ENCODE measurements at regions not wholly inside any gene's neighbourhood (a gene's known extent, or its start where the extent isn't known, plus 50 kb on each side); places are given as distances from the start of the nearest gene placed in this dataset.

DNA sequence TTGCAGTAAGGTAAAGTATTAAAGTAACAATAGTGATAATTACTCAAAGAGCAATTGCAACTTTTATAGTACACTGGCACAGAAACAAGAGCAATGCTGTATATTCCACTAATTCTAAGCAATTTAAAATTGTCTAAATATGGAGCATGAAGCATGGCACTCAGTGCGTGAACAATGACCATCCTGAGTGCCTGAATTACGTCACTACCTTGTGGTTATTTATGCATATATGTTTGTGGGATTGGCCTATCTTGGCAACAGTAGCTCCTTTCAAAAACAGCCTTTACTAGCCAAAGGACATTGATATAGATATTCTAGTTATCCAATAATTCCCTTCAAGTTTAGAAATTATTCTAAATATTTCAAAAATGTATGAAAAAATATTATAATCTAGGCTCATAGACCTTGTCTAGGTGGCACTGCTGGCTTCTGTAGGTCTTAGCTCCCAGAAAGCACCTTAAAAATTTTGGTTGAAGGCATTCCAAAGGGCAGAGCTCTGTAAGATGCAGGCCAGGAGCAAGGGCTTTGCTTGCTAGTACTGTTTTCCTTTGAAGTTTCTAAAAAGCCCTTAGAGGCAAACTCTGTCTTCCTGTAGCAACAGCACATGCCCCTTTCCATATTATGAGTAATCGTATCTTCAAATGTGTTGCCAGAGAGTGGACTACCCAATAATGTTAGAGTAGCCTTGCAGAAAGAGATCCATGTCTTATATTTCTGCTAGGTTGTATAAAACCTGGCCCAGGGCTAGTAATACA is 719.3 kb downstream of the NR2F1-AS1 start:
- no peaks in the 10 kb centered on the region for H3K36me3 Mint-ChIP-seq (ENCODE audit: insufficient read depth, unreplicated experiment)
- H3K27ac Mint-ChIP-seq (ENCODE audit: unreplicated experiment): no peak overlapping the region
- DNase-seq: no peak
- no peak overlapping the region for H3K4me3 Mint-ChIP-seq (ENCODE audit: low read depth, unreplicated experiment)
- no peaks in the 10 kb centered on the region for H3K4me1 Mint-ChIP-seq (ENCODE audit: low read depth, unreplicated experiment)
- intact Hi-C loops (cut with micrococcal nuclease; ENCODE audit: unreplicated experiment): no loop called here
- TF ChIP-seq, protein P1, sequence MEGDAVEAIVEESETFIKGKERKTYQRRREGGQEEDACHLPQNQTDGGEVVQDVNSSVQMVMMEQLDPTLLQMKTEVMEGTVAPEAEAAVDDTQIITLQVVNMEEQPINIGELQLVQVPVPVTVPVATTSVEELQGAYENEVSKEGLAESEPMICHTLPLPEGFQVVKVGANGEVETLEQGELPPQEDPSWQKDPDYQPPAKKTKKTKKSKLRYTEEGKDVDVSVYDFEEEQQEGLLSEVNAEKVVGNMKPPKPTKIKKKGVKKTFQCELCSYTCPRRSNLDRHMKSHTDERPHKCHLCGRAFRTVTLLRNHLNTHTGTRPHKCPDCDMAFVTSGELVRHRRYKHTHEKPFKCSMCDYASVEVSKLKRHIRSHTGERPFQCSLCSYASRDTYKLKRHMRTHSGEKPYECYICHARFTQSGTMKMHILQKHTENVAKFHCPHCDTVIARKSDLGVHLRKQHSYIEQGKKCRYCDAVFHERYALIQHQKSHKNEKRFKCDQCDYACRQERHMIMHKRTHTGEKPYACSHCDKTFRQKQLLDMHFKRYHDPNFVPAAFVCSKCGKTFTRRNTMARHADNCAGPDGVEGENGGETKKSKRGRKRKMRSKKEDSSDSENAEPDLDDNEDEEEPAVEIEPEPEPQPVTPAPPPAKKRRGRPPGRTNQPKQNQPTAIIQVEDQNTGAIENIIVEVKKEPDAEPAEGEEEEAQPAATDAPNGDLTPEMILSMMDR (IDR thresholded peaks at IDR 0.05; ENCODE audit: unreplicated experiment): no peak
- CTCF ChIA-PET: no interaction called here
- no peaks in the 10 kb centered on the region for H3K27me3 Mint-ChIP-seq (ENCODE audit: unreplicated experiment)
- H3K9me3 Mint-ChIP-seq (ENCODE audit: low read depth, unreplicated experiment): no peaks in the 10 kb centered on the region
- no TSS peak for BruUV-seq (replicated peaks)

DNA sequence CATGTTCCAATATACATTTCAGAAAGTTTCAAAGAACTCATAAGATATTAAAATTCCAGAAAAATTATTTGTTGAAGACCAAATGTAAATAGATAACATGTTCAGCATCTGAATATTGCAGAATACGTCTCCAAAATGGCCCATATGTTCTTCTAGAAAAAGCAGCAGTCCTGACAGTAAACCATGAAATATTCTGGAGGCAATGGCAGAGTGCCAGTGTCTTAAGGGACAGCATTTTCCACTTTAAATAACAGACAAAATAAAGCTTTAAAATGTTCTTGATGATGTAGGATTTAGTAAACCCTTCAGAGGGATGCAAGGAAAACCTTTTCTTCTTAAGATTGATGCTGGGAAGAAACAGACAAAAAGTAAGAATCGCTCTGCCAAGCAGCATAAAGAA is 721.0 kb downstream of the NR2F1-AS1 start:
- Mint-ChIP-seq H3K9me3 (ENCODE audit: low read depth, unreplicated experiment) (no peaks in the 10 kb centered on the region), H3K27ac (ENCODE audit: unreplicated experiment) (no peak overlapping the region), H3K4me1 (ENCODE audit: low read depth, unreplicated experiment) (no peaks in the 10 kb centered on the region), H3K36me3 (ENCODE audit: insufficient read depth, unreplicated experiment) (no peaks in the 10 kb centered on the region), H3K4me3 (ENCODE audit: low read depth, unreplicated experiment) (no peak overlapping the region), H3K27me3 (ENCODE audit: unreplicated experiment) (no peaks in the 10 kb centered on the region)
- no TSS peak for BruUV-seq (replicated peaks)
- TF ChIP-seq, protein P1 (IDR thresholded peaks at IDR 0.05; ENCODE audit: unreplicated experiment): no peak
- CTCF ChIA-PET: no interaction called here
- intact Hi-C loops (cut with micrococcal nuclease; ENCODE audit: unreplicated experiment): no loop called here
- no peak for DNase-seq

DNA sequence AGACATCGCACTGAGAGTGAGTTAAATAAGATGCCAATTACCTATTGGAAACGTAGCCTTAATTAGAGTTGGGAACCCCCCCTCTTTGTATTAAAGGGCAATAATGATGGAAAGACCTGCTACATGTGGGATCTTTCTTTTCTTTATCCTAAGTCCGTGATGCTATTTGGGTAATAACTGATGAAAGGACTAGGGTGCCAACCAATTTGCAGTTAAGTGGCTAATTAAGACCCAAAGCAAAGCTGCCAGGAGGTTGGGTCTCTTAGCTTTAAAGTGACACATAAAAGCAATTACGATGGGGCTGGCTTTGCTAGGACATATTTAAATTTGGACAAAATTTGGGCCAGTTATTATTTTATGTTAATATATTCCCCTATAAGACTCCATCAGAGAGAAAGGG is 728.8 kb downstream of the NR2F1-AS1 start:
- H3K27ac Mint-ChIP-seq (ENCODE audit: unreplicated experiment): no peak overlapping the region
- no peaks in the 10 kb centered on the region for H3K9me3 Mint-ChIP-seq (ENCODE audit: low read depth, unreplicated experiment)
- H3K36me3 Mint-ChIP-seq (ENCODE audit: insufficient read depth, unreplicated experiment): no peaks in the 10 kb centered on the region
- TF ChIP-seq, protein P1 (IDR thresholded peaks at IDR 0.05; ENCODE audit: unreplicated experiment): no peak
- H3K4me1 Mint-ChIP-seq (ENCODE audit: low read depth, unreplicated experiment): no peaks in the 10 kb centered on the region
- CTCF ChIA-PET: no interaction called here
- intact Hi-C loops (cut with micrococcal nuclease; ENCODE audit: unreplicated experiment): no loop called here
- no peak for DNase-seq
- H3K4me3 Mint-ChIP-seq (ENCODE audit: low read depth, unreplicated experiment): no peak overlapping the region
- no peaks in the 10 kb centered on the region for H3K27me3 Mint-ChIP-seq (ENCODE audit: unreplicated experiment)
- BruUV-seq (replicated peaks): no TSS peak

DNA sequence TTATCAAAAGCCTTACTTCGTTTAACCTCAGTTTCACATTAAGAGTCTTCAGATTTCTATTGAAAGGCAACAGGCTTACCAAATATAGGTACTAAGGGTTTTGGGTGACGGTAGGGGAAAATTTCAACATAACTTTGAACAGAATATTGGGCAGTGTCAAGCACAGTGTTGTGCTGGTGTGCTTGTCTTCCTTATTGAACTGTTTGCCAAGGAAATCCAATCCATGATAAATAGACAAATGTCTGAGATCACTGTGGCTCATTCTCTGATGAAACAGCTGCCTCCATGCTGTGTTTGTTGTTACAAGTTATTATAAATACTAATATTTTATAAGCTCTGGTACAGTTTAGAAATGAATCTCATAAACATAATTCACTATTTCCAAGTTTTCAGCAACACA is 730.1 kb downstream of the NR2F1-AS1 start:
- intact Hi-C loops (cut with micrococcal nuclease; ENCODE audit: unreplicated experiment): no loop called here
- CTCF ChIA-PET: no interaction called here
- no peak for DNase-seq
- H3K27me3 Mint-ChIP-seq (ENCODE audit: unreplicated experiment): no peaks in the 10 kb centered on the region
- H3K27ac Mint-ChIP-seq (ENCODE audit: unreplicated experiment): no peak overlapping the region
- no peaks in the 10 kb centered on the region for H3K9me3 Mint-ChIP-seq (ENCODE audit: low read depth, unreplicated experiment)
- H3K4me1 Mint-ChIP-seq (ENCODE audit: low read depth, unreplicated experiment): no peaks in the 10 kb centered on the region
- no TSS peak for BruUV-seq (replicated peaks)
- TF ChIP-seq, protein P1 (IDR thresholded peaks at IDR 0.05; ENCODE audit: unreplicated experiment): no peak
- H3K4me3 Mint-ChIP-seq (ENCODE audit: low read depth, unreplicated experiment): no peak overlapping the region
- no peaks in the 10 kb centered on the region for H3K36me3 Mint-ChIP-seq (ENCODE audit: insufficient read depth, unreplicated experiment)
